ENCODE measurements at regions not wholly inside any gene's neighbourhood (a gene's known extent, or its start where the extent isn't known, plus 50 kb on each side); places are given as distances from the start of the nearest gene placed in this dataset.

DNA sequence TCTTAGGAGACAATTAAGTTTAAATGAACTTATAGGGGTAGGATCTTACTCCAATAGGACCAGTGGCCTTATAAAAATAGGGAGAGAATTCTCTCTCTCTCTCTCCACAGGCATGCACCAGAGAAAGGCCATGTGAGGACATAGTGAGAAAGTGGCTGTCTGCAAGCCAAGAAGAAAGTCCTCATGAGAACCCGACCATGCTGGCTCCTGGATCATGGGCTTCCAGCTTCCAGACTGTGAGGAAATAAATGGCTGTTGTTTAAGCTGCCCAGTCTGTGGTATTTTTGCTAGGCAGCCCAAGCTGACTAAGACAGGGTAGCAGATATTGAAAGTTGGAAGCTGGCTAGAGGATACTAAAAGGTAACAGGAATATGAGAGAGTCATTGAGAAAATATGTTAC lies 454.0 kb downstream of the NBAS start:
- DNase-seq, result no peak

DNA sequence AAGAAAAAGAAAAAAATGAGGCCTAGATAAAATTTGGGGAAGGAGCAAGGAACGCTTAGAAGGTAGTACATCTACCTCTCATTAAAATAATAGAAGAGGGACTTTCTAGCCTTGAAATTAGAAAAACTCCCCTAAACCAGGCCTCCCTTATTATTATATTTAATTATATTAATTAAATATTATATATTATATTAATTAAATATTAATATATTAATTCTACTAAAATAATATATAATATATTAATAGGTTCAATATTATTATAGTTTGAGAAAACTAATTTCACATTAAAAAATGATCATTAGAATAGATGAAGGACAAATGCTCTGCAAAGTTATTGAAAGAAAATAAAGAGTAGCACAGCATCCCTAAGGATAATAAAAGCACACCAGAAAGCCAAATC lies 449.4 kb downstream of the NBAS start:
- DNase-seq, result no peak

DNA sequence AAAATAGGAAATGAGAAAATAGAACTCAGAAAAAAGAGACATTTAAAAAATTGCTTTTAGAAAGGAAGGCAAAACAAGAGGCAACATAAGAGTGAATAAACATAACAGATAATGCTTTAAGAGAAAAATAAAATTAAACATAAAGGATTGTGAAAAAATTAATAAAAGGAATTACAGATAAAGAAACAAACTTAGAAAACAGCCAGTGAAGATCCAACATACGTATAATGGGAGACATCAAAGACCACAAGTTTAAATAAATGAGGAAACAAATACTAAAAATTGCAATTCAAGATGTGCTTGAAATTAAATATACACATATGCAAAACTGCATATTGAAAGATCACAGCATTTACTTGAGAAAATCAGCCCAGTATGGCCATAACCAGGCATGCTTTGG lies 448.9 kb downstream of the NBAS start:
- DNase-seq, result no peak

DNA sequence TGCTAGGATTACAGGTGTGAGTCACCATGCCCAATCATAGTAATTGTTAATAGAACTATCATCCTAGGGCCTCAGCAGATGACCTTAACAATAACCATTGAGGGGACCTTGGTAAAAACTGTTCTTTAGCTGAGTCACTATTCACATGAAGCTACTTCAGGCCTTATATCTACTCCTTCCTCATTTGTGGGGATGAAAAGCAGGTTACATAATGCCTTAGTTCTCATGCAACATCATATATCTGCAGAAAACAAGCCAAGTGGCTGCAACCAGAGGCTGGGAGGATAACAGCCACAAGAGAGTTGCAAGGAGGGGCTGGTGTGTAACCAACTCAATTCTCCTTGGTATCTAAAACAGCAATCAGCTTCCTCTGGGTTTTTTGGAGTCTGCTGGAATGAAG lies 445.4 kb downstream of the NBAS start:
- DNase-seq, result no peak

DNA sequence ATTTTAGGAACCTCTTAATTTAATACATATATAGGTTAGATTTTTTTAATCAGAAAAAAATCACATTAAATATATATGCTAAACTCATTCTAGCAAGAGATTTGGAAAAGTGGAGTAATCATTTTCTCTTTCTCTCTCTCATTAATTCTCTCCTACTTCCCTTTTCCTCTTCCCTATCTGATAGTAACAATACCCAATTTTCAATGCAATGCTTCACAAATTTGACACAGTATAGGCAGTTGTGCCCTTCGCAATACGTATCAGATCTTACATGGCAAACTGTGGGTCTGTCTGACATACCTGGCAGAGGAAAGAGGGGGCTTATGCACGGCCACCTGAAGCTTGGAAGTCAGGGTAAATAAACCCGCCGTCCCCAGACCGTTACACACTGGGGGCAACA lies 444.3 kb downstream of the NBAS start:
- DNase-seq, result no peak

All from NCI-H2171 (cell line).